NB4 (cell line): ENCODE measurements at regions not wholly inside any gene's neighbourhood (a gene's known extent, or its start where the extent isn't known, plus 50 kb on each side); places are given as distances from the start of the nearest gene placed in this dataset.

Experiments used
- DNase-seq: peaks from one replicate; pipeline ENCODE4 v3.0.0; 2010; ENCODE audit warnings: low read depth
- H3K4me3 ChIP-seq: one replicate; pipeline ENCODE4 v1.5.1; 2011; ENCODE audit warnings: mild to moderate bottlenecking, low read depth, low read length, moderate library complexity
- CTCF ChIP-seq: IDR thresholded peaks from one replicate; pipeline ENCODE4 v1.5.1; 2012; ENCODE audit warnings: low read depth, low read length
- MYC ChIP-seq: IDR thresholded peaks from 2 replicates; pipeline ENCODE4 v1.6.1; 2011; ENCODE audit warnings: low read depth, low read length
- POLR2A ChIP-seq: IDR thresholded peaks from 2 replicates; pipeline ENCODE4 v1.6.1; 2011; ENCODE audit warnings: mild to moderate bottlenecking; ENCODE audit not compliant: insufficient read length; ENCODE audit errors: extremely low read depth
- TF ChIP-seq, protein P1 (sequence below): IDR thresholded peaks from 2 replicates; pipeline ENCODE4 v1.6.1; 2011; ENCODE audit warnings: low read depth, low read length

GRCh38 chr9:7676609-7677156, 122.9 kb downstream of the DMAC1 start:
- H3K4me3 ChIP-seq: no peak overlapping the region
- no peak for DNase-seq
- TF ChIP-seq CTCF (no peak), POLR2A (no peak), MYC (no peak)

- H3K4me3 ChIP-seq: no peak overlapping the region
- TF ChIP-seq, protein P1, sequence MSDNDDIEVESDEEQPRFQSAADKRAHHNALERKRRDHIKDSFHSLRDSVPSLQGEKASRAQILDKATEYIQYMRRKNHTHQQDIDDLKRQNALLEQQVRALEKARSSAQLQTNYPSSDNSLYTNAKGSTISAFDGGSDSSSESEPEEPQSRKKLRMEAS: no peak
- no peak for TF ChIP-seq POLR2A
- no peak for TF ChIP-seq MYC
- TF ChIP-seq CTCF: no peak
- peak; percentile 13 for DNase-seq
These were observed 127.7 kb downstream of the DMAC1 start for GRCh38 chr9:7671847-7672246.

DNA sequence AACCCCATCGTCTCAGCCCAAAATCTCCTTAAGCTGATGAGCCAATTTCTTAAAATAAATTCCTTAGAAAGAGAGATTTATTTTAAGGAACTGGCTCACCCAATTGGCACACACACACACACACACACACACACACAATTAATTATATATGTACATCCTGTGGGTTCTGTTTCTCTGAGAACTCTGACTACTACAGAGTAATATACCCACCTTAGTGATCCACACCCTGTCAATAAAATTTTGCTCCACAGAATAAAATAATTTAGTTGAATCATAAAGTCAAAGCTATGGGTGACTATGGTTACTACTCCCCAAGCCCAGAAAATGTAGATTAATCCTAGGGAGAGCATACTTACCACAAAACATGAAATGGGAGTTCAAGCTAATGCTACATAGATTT, 131.0 kb downstream of the DMAC1 start:
- TF ChIP-seq MYC (no peak), POLR2A (no peak), CTCF (no peak)
- TF ChIP-seq, protein P1: no peak
- H3K4me3 ChIP-seq: no peak overlapping the region
- no peak for DNase-seq

GRCh38 chr9:7665874-7666273, 133.7 kb downstream of the DMAC1 start:
- H3K4me3 ChIP-seq: no peak overlapping the region
- TF ChIP-seq MYC (no peak), POLR2A (no peak), CTCF (no peak)
- TF ChIP-seq, protein P1: no peak
- DNase-seq: no peak

- no peak overlapping the region for H3K4me3 ChIP-seq
- TF ChIP-seq POLR2A (no peak), MYC (no peak), CTCF (no peak)
- TF ChIP-seq, protein P1: no peak
- no peak for DNase-seq
These were observed 139.8 kb downstream of the DMAC1 start for GRCh38 chr9:7659766-7660165.

GRCh38 chr9:7656636-7657035, 142.9 kb downstream of the DMAC1 start:
- no peak for DNase-seq
- no peak overlapping the region for H3K4me3 ChIP-seq
- TF ChIP-seq POLR2A (no peak), MYC (no peak), CTCF (no peak)
- TF ChIP-seq, protein P1: no peak
